DMS153 treated with DMSO at 0.1 percent for 48 hours (cell line): ENCODE measurements at regions not wholly inside any gene's neighbourhood (a gene's known extent, or its start where the extent isn't known, plus 50 kb on each side); places are given as distances from the start of the nearest gene placed in this dataset.
A peak's percentile ranks its signal among the peaks of the same experiment; 100 is the strongest.

Experiments used
- DNase-seq: peaks from one replicate; lab custom pipeline; 2025; ENCODE audit not compliant: unreplicated experiment; lab: John Stamatoyannopoulos, UW

GRCh38 chr4:126004941-126005340 lies 690.2 kb downstream of the FAT4 start:
- DNase-seq: no peak

DNA sequence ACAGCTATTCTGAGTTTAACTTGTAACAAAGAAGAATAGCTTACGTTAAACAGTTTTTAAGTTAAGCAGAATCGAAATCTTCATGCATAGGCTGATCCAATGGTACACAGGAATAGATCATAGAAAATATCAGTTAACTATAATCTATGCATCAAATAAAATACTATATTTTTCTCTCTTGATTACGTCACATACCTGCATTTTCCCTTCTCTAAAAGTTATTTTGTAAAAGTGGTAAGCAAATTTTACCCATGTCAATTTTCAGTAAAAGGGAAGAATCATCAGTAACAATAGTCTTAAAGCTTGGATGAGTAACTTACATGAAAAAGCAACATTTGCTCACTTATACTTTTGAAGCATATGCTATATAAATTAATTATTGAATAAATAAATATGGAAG lies 692.4 kb downstream of the FAT4 start:
- no peak for DNase-seq

DNA sequence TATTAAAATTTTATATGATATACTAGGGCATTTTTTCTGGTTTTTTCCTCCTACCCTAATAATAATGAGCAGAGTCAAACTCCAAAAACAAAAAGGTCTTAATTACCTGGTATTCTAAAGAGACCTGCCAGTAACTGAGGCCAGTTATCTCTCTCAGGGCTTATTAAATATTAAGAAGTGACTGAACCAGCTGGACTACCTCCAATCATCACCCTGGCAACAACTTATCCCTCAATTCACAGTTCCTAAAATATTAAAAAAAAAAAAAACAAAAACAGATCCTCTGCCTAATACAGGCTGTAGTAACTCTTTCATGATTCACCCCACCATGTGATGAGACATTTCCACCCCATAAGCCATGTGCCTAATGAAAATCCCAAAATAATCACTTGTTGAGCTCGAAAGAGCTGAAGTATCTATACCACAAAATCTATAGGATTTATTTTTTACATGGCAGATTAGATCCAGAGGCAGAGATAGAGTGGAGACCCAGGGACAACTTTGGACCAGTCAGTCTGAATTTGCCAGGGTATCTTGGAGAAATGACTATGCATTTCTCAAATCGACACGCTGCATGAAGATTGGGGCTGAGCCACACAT lies 698.0 kb downstream of the FAT4 start:
- DNase-seq: no peak

DNA sequence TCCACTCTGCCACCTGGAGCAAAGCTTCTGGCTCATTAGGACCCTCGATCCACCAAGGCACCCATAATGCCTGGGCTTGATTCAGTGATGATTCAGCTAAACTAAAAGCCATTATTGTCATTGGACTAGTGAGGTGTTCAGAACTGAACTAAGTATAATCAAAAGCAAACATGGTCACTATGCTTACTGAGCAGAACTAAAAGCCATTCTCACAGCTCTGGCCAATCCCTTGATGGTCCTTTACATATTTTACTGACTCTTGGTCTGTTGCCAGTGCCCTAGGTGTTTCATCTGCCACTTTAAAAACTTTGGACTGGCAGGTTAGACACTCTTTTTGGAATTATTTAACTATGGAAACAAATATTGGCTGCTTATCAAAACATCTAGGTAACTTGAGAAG lies 703.5 kb downstream of the FAT4 start:
- no peak for DNase-seq

- DNase-seq: no peak
These were observed 709.1 kb downstream of the FAT4 start for GRCh38 chr4:126023896-126024295.

DNA sequence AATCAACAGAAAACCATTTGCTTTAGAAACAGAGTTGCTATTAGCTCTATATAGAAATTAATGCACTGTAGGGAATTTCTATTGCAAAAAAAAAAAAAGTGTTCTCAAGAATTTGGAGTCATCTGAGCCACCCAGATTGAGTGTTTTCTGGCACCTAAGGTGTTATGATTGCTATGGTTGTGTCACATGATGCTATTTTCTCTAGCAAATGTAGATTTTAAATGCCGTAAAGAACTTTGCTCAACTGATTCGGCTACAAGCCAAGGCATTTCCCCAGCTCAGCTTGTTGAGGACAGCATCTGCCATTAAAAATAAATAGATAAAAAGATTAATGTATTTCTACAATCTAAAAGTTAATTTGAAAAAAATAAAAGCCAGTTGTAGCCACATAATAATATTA lies 712.8 kb downstream of the FAT4 start:
- no peak for DNase-seq

- DNase-seq: no peak
These were observed 714.1 kb downstream of the FAT4 start for GRCh38 chr4:126028876-126029275.

- DNase-seq: no peak
These were observed 722.5 kb downstream of the FAT4 start for GRCh38 chr4:126037231-126037630.

GRCh38 chr4:126038502-126039144 lies 723.9 kb downstream of the FAT4 start:
- no peak for DNase-seq

DNA sequence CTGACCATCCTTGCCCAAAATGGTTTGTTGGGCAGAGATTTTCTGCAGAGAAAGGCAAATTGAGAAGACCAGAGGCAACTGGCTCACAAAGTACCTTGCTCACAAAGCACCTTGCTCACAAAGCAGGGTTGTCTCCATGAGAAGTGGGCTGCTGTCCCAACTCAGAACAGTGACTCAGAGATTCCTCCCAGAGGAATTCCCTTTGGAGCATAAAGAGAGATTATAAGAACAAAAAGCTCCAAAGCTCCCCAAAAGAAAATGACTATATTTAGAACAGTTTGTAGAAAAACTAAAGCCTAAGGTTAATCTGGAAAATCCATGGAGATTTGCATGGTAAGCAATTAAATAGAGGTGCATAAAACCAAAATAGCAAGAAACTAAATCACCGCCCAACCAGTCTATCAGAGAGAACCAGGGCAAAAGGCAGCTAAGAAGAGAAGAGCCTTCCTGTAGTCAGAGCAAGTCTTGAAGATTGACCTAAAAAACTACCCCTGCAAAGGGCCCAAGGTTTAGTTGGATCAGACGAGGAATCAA lies 731.4 kb downstream of the FAT4 start:
- DNase-seq: no peak

- no peak for DNase-seq
These were observed 732.4 kb downstream of the FAT4 start for GRCh38 chr4:126047114-126047513.

- no peak for DNase-seq
These were observed 737.1 kb downstream of the FAT4 start for GRCh38 chr4:126051689-126052424.

GRCh38 chr4:126056116-126056650 lies 741.4 kb downstream of the FAT4 start:
- DNase-seq: no peak

DNA sequence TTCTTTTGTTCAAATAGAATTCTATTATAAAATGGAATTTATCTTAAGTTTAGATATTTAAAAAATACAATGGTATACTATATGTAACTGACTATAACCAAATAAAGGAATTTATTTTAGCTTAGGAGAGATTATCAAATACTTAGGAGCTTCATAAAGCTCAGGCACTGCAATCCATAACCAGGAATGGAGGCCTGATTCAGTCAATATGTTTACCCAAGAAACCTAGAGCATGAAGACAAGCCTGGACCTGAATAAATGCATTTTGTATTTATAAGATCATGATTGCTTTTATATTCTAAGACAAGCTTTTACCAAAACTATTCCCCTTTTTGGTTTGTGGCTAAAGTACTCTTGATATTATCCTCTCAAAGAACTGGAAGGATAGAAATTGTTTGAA lies 742.6 kb downstream of the FAT4 start:
- no peak for DNase-seq

DNA sequence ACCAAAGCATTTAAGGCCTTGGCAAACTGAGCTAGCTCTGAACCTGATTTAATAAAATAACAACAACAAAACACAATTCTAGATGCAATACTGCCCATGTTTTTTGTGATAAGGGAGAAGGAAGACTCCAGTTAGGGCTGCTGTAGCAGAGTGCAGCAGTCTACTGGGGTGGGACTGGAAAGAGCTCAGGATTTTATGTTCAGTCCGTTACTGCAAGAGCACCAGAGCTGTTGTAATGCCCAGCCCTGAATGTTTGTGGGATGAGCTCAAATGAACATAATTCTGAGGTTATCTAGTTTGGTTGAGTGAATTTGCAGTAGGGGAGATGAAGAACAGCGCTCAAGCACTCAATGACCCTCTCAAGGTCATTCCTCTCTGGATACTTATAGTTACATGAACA lies 743.8 kb downstream of the FAT4 start:
- no peak for DNase-seq

DNA sequence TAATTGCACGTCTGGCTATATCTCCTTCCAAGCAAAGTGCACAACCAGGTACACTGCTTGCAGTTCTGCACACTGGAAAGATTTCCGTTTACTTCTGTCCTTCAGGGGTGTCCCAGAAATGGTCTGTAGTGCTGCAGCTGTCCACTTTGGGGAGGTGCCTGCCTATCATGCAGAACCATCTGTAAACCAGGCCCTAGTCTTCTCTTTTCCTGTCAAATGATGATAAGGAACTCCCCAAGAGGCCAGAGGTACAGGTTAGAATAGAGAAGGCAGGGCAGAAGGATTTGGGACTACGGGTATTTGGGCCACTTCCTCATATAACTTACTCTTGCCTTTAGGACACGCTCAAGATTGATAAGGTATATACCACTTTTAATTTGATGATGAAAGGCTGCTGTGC lies 746.9 kb downstream of the FAT4 start:
- DNase-seq: no peak

GRCh38 chr4:126065016-126065415 lies 750.3 kb downstream of the FAT4 start:
- DNase-seq: no peak

DNA sequence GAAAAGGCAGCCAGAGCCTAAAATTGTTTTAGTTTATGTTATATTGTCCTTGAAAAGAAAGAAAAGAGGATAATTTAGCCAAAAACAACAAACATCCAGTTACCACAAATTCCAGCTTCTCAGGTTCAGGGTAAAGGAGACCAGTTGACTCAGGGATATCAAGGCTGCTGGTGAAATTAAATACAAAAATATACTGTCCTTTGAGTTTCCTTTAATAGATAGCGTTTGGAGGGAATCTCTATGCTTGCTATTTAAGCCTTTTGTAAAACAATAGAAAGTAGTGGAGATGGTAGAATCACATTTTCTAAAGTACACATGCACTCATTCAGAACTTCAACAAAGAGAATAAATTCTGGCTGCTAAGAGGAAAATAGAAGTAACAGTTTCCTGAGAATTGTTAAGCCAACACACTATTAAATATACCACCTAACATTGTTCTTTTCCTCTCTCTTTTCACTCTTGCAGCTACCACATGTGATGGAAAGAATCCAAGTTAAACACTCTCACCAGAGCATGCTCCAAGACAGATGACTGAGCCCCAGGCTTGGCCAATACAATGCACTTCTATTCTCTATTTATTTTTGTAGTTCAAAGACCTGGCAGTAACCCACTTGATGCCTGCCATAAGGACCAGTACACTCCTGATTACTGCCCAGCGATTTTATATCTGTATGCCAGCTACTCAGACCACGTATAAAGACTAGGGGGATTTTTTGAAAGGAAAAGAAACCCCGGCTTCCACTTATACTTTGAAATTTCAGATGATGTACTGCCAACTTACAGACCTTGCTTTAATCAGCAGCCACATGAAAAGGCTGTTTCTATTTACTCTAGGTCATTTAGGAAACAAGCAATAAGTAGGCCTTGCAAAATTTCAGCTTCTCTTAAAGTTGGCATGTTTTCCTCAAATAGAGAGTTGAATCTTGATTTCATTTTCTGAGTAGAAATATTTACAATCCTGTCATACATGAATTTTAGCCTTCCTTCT lies 756.9 kb downstream of the FAT4 start:
- DNase-seq: peak; percentile 95

GRCh38 chr4:126081336-126081735 lies 766.6 kb downstream of the FAT4 start:
- DNase-seq: no peak

GRCh38 chr4:126086041-126086440 lies 771.3 kb downstream of the FAT4 start:
- DNase-seq: no peak

- DNase-seq: no peak
These were observed 772.3 kb downstream of the FAT4 start for GRCh38 chr4:126087101-126087500.
